Adrenal gland (tissue), 5 donors: ENCODE measurements at regions not wholly inside any gene's neighbourhood (a gene's known extent, or its start where the extent isn't known, plus 50 kb on each side); places are given as distances from the start of the nearest gene placed in this dataset.

ENCODE experiments used
- CTCF ChIP-seq, 6 experiments: fragments of 450-650 bp in 4 of 6; fragments of 200-600 bp in 2 of 6; sonication (generic) in 1 of 6; IDR thresholded peaks; 1 replicate in 5 of 6; 2 replicates in 1 of 6; pipeline versions ENCODE4 v1.5.1 to v1.8.0; 2016 to 2021; ENCODE audit warnings: antibody characterized with exemption in 6 of 6, mild to moderate bottlenecking in 2 of 6, moderate library complexity in 1 of 6
- POLR2A ChIP-seq, 2 donors: fragments of 450-650 bp; IDR thresholded peaks; one replicate each; pipeline ENCODE4 v1.6.1; 2017; ENCODE audit warnings: antibody characterized with exemption in 2 of 2, mild to moderate bottlenecking in 2 of 2, moderate library complexity in 1 of 2
- donor health status: DM: no; HTN: no; CAD: no.

DNA sequence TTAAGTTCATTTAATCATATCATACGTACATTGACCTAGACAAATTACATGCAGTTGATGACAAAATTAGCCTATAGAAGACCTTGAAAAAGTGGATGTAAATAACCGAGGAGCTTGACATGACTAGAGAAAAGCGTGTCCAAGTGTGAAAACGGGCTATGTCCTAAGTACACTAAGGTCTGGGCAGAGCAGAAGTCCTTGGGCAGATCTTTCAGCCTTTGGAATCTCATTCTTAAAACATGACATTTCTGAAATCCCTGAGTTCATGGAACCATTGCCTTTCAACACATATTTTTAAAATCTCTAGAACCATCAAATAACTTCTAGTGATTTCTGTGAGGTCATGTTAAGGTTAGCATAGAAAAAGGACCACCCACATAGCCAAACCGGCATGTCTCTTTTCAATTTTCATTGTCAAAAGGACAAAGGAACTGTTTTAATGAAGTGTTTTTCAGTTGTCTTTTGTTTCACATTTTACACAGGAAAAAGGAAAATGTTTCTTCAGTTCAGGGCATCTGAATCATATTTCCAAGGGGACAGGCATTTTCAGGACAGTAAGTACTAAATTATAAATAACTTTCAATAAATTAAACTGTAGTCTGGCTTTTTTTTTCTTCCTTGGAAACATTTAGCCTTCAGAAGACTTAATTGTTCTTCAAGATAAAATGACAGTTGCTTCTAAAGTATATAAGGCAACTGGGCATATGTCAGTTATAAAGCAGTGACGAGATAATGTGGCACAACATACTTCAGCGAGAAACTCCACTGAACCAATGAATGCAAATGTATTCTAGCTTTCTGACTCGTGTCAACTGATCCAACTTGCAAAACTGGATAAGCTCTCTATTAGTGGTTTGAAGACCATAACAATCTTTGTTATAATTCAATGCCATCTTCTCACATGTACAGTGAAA lies 416.8 kb downstream of the NFIB start:
- TF ChIP-seq CTCF (IDR thresholded peaks at IDR 0.05) (no peak), POLR2A (IDR thresholded peaks at IDR 0.05) (no peak)
